HG03432 (cell line): ENCODE measurements at regions not wholly inside any gene's neighbourhood (a gene's known extent, or its start where the extent isn't known, plus 50 kb on each side); places are given as distances from the start of the nearest gene placed in this dataset.

Source experiments
- ATAC-seq: cut with Tn5 transposase; IDR thresholded peaks from one replicate; pipeline ENCODE4 v1.9.1; 2021; ENCODE audit warnings: mild to moderate bottlenecking, moderate library complexity; ENCODE audit not compliant: unreplicated experiment

GRCh38 chr16:5533321-5533888, 435.8 kb upstream of the EEF2KMT start:
- no peak for ATAC-seq

GRCh38 chr16:5527817-5528216, 430.2 kb upstream of the EEF2KMT start:
- ATAC-seq: no peak

GRCh38 chr16:5526826-5527225, 429.2 kb upstream of the EEF2KMT start:
- no peak for ATAC-seq

DNA sequence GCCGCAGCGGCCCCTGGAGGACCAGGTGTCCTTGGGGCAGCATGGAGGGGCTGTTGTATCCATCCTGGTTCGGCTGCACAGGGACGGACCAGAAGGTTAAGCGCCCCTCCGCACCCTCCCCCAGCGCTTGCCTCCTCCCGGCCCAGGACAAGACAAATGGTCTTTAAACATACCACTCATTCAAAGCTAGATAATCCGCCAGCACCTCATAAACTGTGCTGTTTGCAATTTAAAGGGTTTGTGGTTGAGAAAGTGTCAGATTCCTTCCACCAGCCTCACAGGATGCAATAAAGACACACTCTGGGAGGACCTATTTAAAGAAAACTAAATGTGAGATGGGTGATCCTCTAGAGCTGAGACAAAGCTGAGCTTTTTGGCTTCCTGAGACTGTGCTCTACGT, 426.2 kb upstream of the EEF2KMT start:
- ATAC-seq: no peak

DNA sequence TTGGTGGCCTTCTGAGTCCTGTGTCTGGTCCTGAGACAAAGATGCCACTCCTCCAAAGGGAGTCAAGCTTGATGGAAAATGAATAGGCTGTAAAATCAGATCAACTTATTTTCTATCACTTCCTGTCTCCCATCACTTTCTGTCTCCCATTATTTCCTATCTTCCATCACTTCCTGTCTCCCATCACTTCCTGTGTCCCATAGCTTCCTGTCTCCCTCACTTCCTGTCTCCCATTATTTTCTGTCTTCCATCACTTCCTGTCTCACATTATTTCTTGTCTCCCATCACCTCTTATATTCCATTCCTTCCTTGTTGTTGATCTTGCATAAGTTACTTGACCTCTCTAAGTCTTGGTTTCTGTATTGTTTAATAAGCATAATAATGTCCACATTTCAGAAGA, 418.5 kb upstream of the EEF2KMT start:
- ATAC-seq: no peak

DNA sequence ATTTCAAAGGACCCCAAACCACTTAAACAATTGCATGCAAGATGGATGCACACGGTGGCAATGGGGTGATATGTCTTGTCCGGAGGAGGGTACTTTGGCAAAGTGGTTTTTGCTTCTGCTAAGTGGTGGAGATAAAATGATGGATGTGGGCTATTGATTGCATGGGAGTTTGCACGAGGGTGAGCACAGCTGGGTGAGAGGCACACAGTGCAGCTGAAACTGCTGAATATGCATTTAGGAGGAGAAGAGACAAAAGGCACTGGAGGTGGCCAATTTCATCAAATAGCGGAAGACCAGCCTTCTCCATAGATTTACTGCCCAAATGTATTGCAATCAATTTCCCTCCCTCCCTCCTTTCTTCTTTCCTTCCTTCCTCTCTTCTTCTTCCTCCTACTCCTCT, 414.4 kb upstream of the EEF2KMT start:
- no peak for ATAC-seq

DNA sequence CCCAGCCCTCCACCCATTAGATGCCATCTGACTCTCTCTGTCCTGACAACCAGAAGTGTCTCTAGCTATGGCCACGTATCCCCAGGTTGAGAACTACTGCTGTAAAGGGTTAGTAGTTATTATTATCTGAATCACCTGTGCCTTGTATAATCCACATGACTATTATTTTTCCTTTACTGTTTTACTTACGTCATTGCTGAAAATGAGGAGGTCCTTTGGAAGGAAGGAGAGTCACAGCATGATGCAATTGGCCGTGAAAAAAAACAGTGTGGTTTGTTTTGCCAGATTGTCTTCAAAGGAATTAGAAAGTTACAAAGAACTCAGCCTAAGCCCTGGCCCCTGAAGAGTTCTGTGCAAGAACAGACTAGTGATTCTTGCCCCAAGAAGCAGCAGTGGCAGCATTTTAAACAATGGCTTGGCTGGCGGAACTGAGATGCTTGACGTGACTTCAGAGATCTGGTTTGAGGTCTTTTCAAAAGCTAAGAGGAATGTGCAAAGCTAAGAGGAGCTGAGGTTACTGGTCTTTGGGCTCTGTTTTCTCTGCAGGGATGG, 413.3 kb upstream of the EEF2KMT start:
- ATAC-seq: no peak

DNA sequence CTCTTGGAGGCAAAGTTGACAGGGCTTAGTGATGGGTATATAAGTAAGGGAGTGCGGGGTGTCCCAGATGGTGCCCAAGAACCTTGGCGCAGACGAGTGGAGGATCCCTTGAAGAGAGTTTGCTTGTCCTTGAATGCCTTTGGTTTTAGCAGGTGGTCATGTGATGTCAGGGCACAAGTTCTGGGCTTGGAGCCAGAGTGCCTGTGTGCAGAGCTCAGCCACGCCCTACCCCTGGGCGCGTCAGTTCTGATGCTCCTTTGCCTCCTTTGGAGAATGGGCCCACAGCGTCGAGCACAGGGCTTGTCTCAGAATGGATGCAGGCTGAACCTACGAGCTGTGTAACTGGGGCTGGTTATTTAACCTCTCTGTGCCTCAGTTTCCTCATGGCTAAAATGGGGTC, 412.2 kb upstream of the EEF2KMT start:
- no peak for ATAC-seq

DNA sequence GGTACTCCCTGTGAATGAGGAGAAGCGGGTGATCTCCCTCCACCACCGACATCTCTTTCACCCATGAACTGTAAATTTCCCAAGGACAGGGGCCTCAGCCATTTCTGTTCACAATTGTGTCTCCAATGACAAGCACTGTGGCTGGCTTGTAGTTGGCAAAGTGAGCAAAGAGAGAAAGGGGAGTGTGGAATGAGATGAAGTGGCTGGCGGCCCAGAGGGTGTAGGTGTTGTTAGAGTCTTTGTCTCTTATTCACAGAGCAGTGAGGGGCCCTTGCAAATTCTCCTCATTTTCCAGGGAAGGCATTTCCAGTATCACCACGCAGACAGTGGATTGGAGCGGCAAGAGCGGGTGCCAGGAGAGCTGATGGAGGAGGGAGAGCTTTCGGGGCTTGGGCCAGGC, 411.7 kb upstream of the EEF2KMT start:
- no peak for ATAC-seq

GRCh38 chr16:5508371-5508770, 410.8 kb upstream of the EEF2KMT start:
- ATAC-seq: no peak

- no peak for ATAC-seq
Observed at GRCh38 chr16:5506021-5506420, 408.4 kb upstream of the EEF2KMT start.

- no peak for ATAC-seq
Observed at GRCh38 chr16:5505091-5505887, 407.7 kb upstream of the EEF2KMT start.

DNA sequence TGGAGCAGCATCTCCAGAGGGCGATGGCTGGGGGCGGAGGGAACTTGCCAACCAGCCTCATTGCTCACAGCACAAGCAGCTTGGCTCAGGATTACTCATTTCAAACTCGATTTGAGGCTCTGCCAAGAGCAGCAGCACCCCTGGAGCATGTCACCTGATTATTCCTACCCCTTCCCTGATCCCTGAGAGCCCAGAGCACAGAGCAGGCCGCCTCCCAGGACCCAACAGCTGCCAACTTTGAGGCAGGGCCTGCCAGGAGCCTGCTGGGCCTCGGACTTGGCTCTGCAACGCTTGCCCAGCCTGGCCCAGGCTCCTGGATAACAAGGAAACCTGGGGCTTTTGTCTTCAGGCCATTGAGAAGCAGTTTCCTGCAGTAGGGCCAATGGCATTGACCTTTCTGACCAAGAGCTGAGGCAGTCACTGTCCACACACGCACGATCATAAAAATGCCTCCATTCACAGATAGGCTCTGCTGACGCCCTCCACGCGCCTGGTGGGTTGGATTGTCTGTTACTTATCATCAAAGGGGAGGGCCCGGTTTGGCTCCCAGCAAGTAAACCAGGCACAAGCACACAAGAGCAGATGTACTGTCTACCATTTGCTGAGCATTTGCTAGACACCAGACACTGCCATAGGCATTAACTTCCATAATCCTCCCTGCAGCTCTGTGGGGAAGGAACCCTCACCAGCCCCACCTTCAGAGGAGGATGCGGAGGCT, 406.6 kb upstream of the EEF2KMT start:
- ATAC-seq: no peak

DNA sequence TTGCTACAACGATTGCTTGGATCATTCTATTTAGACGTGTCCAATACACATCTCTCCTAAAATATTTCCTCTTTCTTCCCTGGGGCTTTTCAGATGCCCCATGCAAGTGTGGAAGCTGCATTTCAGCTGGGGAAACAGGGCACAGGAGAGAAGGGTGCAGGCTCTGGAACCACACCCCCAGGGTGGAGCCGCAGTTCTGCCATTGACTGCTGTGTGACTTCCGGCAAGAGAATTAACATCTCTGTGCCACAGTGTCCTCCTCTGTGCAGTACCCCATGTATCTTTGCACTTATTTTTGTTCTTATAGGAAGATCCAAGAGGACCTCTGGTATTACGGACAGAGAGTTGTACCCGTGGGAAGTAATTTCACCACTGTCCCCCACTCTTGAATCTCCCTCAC, 405.3 kb upstream of the EEF2KMT start:
- ATAC-seq: no peak

DNA sequence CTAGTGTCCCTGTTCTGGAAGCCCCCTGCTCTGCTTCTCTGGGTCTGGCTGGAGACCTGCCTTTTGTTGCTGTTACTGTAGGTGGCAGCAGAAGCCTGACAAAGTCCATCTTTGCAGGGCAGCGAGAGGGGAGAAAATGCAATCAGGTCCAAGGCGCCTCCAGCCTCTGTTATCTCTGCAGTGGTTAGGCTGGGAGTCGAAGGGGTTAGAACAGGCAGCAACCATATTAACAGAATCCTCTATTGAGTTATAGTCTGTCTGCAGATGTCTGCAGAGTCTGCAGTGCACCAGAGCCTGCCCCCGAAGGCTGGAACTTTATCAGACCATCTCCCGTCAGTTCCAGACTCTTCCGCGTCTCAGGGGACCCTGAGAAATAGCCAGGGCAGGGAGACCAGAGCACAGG, 404.9 kb upstream of the EEF2KMT start:
- no peak for ATAC-seq

GRCh38 chr16:5500526-5500925, 402.9 kb upstream of the EEF2KMT start:
- no peak for ATAC-seq

DNA sequence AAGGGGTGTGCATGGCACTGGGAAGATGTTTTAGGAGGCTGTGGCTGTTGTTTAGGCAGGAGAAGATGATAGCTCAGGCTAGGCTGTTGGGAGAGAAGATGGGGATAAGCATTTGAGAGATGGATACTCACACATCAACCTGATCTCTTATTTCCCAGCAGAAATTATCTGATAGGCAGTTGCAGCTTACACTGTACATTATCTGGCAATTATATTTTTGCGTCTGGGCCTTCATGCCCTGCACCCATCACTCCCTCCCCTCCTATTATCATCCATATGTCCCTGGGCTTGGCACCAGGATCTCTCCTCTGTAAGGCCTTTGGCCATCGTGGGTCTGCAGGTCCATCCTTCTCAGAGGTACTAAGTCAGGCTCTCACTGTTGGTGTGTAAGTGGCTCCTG, 401.0 kb upstream of the EEF2KMT start:
- ATAC-seq: no peak

DNA sequence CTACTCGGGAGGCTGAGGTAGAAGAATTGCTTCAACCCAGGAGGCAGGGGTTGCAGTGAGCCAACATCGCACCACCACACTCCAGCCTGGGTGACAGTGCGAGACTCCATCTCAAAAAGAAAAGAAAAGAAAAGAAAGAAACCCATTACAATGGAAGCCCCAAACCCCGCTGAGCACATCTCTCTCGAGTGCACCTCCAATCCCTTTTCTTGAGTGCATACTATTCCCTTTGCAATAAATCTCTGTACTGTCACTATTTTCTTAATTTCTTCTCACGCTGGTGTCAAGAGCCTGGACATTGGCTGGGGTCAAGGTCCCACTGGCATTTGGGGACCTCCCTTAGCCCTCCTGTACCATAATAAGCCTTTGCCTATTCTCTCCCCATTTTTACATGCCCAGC, 398.4 kb upstream of the EEF2KMT start:
- ATAC-seq: no peak

DNA sequence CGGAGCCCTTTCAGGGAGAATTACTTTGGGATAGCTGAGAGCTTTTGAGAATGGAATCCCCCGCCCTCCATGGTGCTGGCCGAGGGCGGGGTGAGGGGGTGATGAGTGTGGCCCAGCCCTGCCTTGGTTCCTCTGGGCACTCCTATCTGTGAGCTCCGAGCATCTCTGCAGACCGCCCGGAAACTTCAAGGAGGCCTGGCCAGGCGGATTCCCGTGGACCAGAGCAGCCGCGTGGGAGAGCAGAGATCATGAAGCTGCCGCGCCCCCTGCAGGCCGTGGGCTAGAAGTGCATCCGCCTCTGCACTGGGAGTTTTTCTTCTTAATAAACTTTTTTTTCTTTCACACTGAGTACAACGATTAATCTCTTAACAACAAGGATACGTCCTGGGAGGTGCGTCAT, 392.9 kb upstream of the EEF2KMT start:
- ATAC-seq: no peak

GRCh38 chr16:5488581-5488980, 391.0 kb upstream of the EEF2KMT start:
- ATAC-seq: no peak

GRCh38 chr16:5487728-5488127, 390.1 kb upstream of the EEF2KMT start:
- no peak for ATAC-seq

DNA sequence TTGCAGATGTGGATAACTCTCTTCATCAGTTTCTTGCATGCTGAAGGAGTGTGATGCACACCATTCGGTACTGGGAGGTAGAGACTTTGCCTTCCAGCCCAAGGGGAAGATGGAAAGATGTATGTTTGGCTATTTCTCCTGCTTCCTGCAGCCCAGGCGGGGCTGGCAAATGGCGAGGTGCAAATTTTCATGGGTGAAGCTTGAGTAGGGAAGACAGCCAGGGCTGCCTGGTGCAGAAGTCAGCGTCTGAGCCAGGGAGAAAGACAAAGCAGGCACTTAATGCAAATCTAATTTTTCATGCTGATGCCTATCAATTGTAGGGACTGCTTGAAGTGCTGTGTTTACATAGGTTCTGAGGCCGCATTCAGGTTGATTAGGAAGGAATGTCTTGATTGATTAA, 384.7 kb upstream of the EEF2KMT start:
- ATAC-seq: no peak
